Progenitor cell of endocrine pancreas (in vitro differentiated cells): ENCODE measurements at regions not wholly inside any gene's neighbourhood (a gene's known extent, or its start where the extent isn't known, plus 50 kb on each side); places are given as distances from the start of the nearest gene placed in this dataset.

Source experiments
- DNase-seq: peaks from one replicate; pipeline ENCODE4 v3.0.0; 2021; ENCODE audit warnings: low spot score; ENCODE audit not compliant: unreplicated experiment
- H3K27ac Mint-ChIP-seq: 2 replicates; pipeline ENCODE4 v1.8.0; 2021; ENCODE audit warnings: mild to moderate bottlenecking, moderate library complexity, mixed read lengths
- H3K27me3 Mint-ChIP-seq: 2 replicates; pipeline ENCODE4 v1.8.0; 2021; ENCODE audit warnings: mixed read lengths
- H3K36me3 Mint-ChIP-seq: 2 replicates; pipeline ENCODE4 v1.8.0; 2022; ENCODE audit warnings: mixed read lengths; ENCODE audit not compliant: insufficient read depth
- H3K4me1 Mint-ChIP-seq: 2 replicates; pipeline ENCODE4 v1.8.0; 2021; ENCODE audit warnings: low read depth, mixed read lengths
- H3K4me3 Mint-ChIP-seq: 2 replicates; pipeline ENCODE4 v1.8.0; 2021; ENCODE audit warnings: low read depth, mild to moderate bottlenecking, moderate library complexity, mixed read lengths
- H3K9me3 Mint-ChIP-seq: 2 replicates; pipeline ENCODE4 v1.8.0; 2021; ENCODE audit warnings: low read depth, mixed read lengths
- CTCF ChIP-seq: fragments of 200-600 bp; sonication (generic); IDR thresholded peaks from one replicate; pipeline ENCODE4 v1.5.0; 2021; ENCODE audit warnings: antibody characterized with exemption, mild to moderate bottlenecking; ENCODE audit not compliant: unreplicated experiment

GRCh38 chr7:91636129-91636724 is 244.3 kb downstream of the MTERF1 start:
- Mint-ChIP-seq H3K9me3 (peaks cover 3% of the 10 kb centered on the region), H3K27ac (no peak overlapping the region), H3K27me3 (no peaks in the 10 kb centered on the region), H3K36me3 (no peaks in the 10 kb centered on the region), H3K4me1 (peaks cover 47% of the 10 kb centered on the region), H3K4me3 (no peak overlapping the region)
- DNase-seq, result no peak
- peak; percentile 56 for TF ChIP-seq CTCF

GRCh38 chr7:91636728-91637127 is 243.8 kb downstream of the MTERF1 start:
- no peaks in the 10 kb centered on the region for H3K36me3 Mint-ChIP-seq
- no peak overlapping the region for H3K4me3 Mint-ChIP-seq
- no peak for DNase-seq
- no peak overlapping the region for H3K27ac Mint-ChIP-seq
- H3K9me3 Mint-ChIP-seq, result peaks cover 3% of the 10 kb centered on the region
- H3K27me3 Mint-ChIP-seq, result no peaks in the 10 kb centered on the region
- TF ChIP-seq CTCF, result no peak
- peaks cover 47% of the 10 kb centered on the region for H3K4me1 Mint-ChIP-seq

GRCh38 chr7:91644256-91644655 is 236.2 kb downstream of the MTERF1 start:
- H3K27ac Mint-ChIP-seq, result no peak overlapping the region
- no peak for DNase-seq
- H3K9me3 Mint-ChIP-seq, result no peaks in the 10 kb centered on the region
- H3K36me3 Mint-ChIP-seq, result no peaks in the 10 kb centered on the region
- no peak for TF ChIP-seq CTCF
- peaks cover 4% of the 10 kb centered on the region for H3K4me1 Mint-ChIP-seq
- H3K4me3 Mint-ChIP-seq, result no peak overlapping the region
- H3K27me3 Mint-ChIP-seq, result no peaks in the 10 kb centered on the region

GRCh38 chr7:91645542-91645941 is 235.0 kb downstream of the MTERF1 start:
- H3K27ac Mint-ChIP-seq, result no peak overlapping the region
- no peaks in the 10 kb centered on the region for H3K36me3 Mint-ChIP-seq

GRCh38 chr7:91651986-91652385 is 228.5 kb downstream of the MTERF1 start:
- peaks cover 12% of the 10 kb centered on the region for H3K27me3 Mint-ChIP-seq
- H3K4me3 Mint-ChIP-seq, result no peak overlapping the region
- no peak for TF ChIP-seq CTCF
- peaks cover 4% of the 10 kb centered on the region for H3K4me1 Mint-ChIP-seq
- H3K36me3 Mint-ChIP-seq, result no peaks in the 10 kb centered on the region
- no peak overlapping the region for H3K27ac Mint-ChIP-seq
- no peaks in the 10 kb centered on the region for H3K9me3 Mint-ChIP-seq
- DNase-seq, result no peak

More at GRCh38 chr7:91645542-91645941, 235.0 kb downstream of the MTERF1 start:
- TF ChIP-seq CTCF, result no peak
- no peak for DNase-seq
- Mint-ChIP-seq H3K9me3 (no peaks in the 10 kb centered on the region), H3K4me1 (no peaks in the 10 kb centered on the region), H3K4me3 (no peak overlapping the region), H3K27me3 (no peaks in the 10 kb centered on the region)
